Endothelial cell of umbilical vein (primary cell): ENCODE measurements at regions not wholly inside any gene's neighbourhood (a gene's known extent, or its start where the extent isn't known, plus 50 kb on each side); places are given as distances from the start of the nearest gene placed in this dataset.

Experiments
- BruUV-seq: library from RNA; stranded (reverse); fragments of 400-500 nt; replicated peaks from 2 replicates; lab custom pipeline; 2021; lab: Mats Ljungman, UMichigan
- CTCF ChIA-PET: fragments of 300-600, 350-600 bp; sonication (Branson Sonifier 250); formaldehyde crosslinking; loops from one replicate; lab custom pipeline; 2021; ENCODE audit warnings: antibody characterized with exemption, inconsistent platforms; lab: Charles Lee
- POLR2A ChIA-PET: fragments of 300-600, 350-600 bp; sonication (Branson Sonifier 250); formaldehyde crosslinking; loops from one replicate; lab custom pipeline; 2021; ENCODE audit warnings: antibody characterized with exemption, inconsistent platforms; lab: Charles Lee
- DNase-seq: peaks from one replicate; pipeline ENCODE4 v3.0.0-alpha.2; 2011; ENCODE audit warnings: low read depth, low spot score
- FAIRE-seq: peaks from 2 replicates; lab custom pipeline; 2011; peaks lifted over from hg19 to GRCh38; lab: Jason Lieb, UNC
- H2AFZ ChIP-seq: 2 replicates; pipeline ENCODE4 v1.6.0; 2012; ENCODE audit warnings: low read depth, low read length, control low read depth, inconsistent platforms
- H3K27ac ChIP-seq: 2 replicates; pipeline ENCODE4 v1.5.1; 2011; ENCODE audit warnings: low read depth, mild to moderate bottlenecking, control low read depth, low read length, moderate library complexity; ENCODE audit not compliant: insufficient read depth
- H3K27me3 ChIP-seq, 2 experiments: 2 replicates each; pipeline versions ENCODE4 v1.6.0 to v1.6.1; 2011; ENCODE audit warnings: low read length in 2 of 2, mixed read lengths in 1 of 2; ENCODE audit not compliant: control insufficient read depth in 2 of 2, insufficient read depth in 2 of 2
- H3K36me3 ChIP-seq, 2 experiments: 2 replicates in 1 of 2; 3 replicates in 1 of 2; pipeline ENCODE4 v1.5.1; 2011; ENCODE audit warnings: low read length in 2 of 2, mild to moderate bottlenecking in 1 of 2, moderate library complexity in 1 of 2; ENCODE audit not compliant: control insufficient read depth in 2 of 2, insufficient read depth in 2 of 2; ENCODE audit errors: extremely low read depth in 1 of 2
- H3K4me1 ChIP-seq: 3 replicates; pipeline ENCODE4 v1.5.1; 2011; ENCODE audit warnings: mild to moderate bottlenecking, low read length; ENCODE audit not compliant: control insufficient read depth, insufficient read depth; ENCODE audit errors: extremely low read depth
- H3K4me2 ChIP-seq: 2 replicates; pipeline ENCODE4 v1.6.1; 2011; ENCODE audit warnings: low read length, control low read depth, mixed read lengths; ENCODE audit not compliant: insufficient read depth
- H3K4me3 ChIP-seq, 3 experiments: fragments of 200-600 bp in 1 of 3; sonication (generic), shearing (Covaris generic) in 1 of 3; replicated peaks in 1 of 3; 2 replicates each; pipeline ENCODE4 v1.5.1; 2011 to 2016; ENCODE audit warnings: control low read depth in 3 of 3, low read length in 3 of 3, mild to moderate bottlenecking in 2 of 3, inconsistent platforms in 1 of 3, low read depth in 1 of 3, moderate library complexity in 1 of 3; ENCODE audit not compliant: insufficient read depth in 1 of 3
- H3K79me2 ChIP-seq: 2 replicates; pipeline ENCODE4 v1.6.0; 2012; ENCODE audit warnings: low read length, inconsistent platforms; ENCODE audit not compliant: control insufficient read depth, insufficient read depth
- H3K9ac ChIP-seq: replicated peaks from 2 replicates; pipeline ENCODE3; 2011; ENCODE audit warnings: low read length, control low read depth; ENCODE audit not compliant: insufficient read depth; ENCODE audit errors: extremely low read depth
- H3K9me1 ChIP-seq: replicated peaks from 3 replicates; pipeline ENCODE4 v1.6.0; 2011; ENCODE audit warnings: mild to moderate bottlenecking, low read length; ENCODE audit not compliant: control insufficient read depth, insufficient read depth; ENCODE audit errors: extremely low read depth
- H3K9me3 ChIP-seq: replicated peaks from 2 replicates; pipeline ENCODE4 v1.5.1; 2012; ENCODE audit warnings: low read length, inconsistent platforms; ENCODE audit not compliant: control insufficient read depth, insufficient read depth
- H4K20me1 ChIP-seq: replicated peaks from 2 replicates; pipeline ENCODE3; 2011; ENCODE audit warnings: mild to moderate bottlenecking, low read length; ENCODE audit not compliant: control insufficient read depth, insufficient read depth; ENCODE audit errors: extremely low read depth
- EZH2 ChIP-seq: IDR thresholded peaks from 2 replicates; pipeline ENCODE4 v1.6.1; 2012; ENCODE audit warnings: borderline replicate concordance, low read depth, mild to moderate bottlenecking, moderate library complexity, low read length, inconsistent platforms; ENCODE audit not compliant: severe bottlenecking
- FOS ChIP-seq: IDR thresholded peaks from 2 replicates; pipeline ENCODE4 v1.6.1; 2011; ENCODE audit warnings: mild to moderate bottlenecking, low read length, moderate library complexity, borderline replicate concordance; ENCODE audit not compliant: insufficient read depth
- GATA2 ChIP-seq: IDR thresholded peaks from 2 replicates; pipeline ENCODE4 v1.7.0; 2011; ENCODE audit warnings: low read depth, mild to moderate bottlenecking, moderate library complexity, mixed read lengths, low read length; ENCODE audit not compliant: insufficient read length, insufficient read depth
- JUN ChIP-seq: IDR thresholded peaks from 2 replicates; pipeline ENCODE4 v1.6.1; 2011; ENCODE audit warnings: borderline replicate concordance, low read depth; ENCODE audit not compliant: insufficient read length, insufficient read depth
- MYC ChIP-seq: IDR thresholded peaks from one replicate; pipeline ENCODE4 v1.6.1; 2011; ENCODE audit warnings: mild to moderate bottlenecking, low read depth, low read length
- POLR2A ChIP-seq: IDR thresholded peaks from 2 replicates; pipeline ENCODE4 v1.6.1; 2012; ENCODE audit warnings: low read depth, mild to moderate bottlenecking, control low read depth, low read length
- POLR2AphosphoS5 ChIP-seq: IDR thresholded peaks from 2 replicates; pipeline ENCODE4 v1.6.1; 2012; ENCODE audit warnings: low read depth, mild to moderate bottlenecking, control low read depth, low read length, moderate library complexity; ENCODE audit not compliant: insufficient read depth
- dilution Hi-C: fragments of 300-500 bp; cut with MboI; formaldehyde crosslinking; loops from one replicate; pipeline ENCODE4 v1.15.0; 2019; ENCODE audit warnings: low sequenced_read_pairs; ENCODE audit not compliant: extremely low pct_ligation_motif_present
- intact Hi-C: fragments of 100-400 bp; cut with micrococcal nuclease; formaldehyde crosslinking; loops from one replicate; pipeline ENCODE4 v1.10.0; 2022
- TF ChIP-seq, protein P1 (sequence below), 2 donors: IDR thresholded peaks; 1 replicate in 1 of 2; 2 replicates in 1 of 2; pipeline ENCODE4 v1.5.1; 2011; ENCODE audit warnings: low read length in 2 of 2, mild to moderate bottlenecking in 2 of 2, moderate library complexity in 2 of 2, control low read depth in 1 of 2, inconsistent platforms in 1 of 2, low read depth in 1 of 2; ENCODE audit not compliant: insufficient read depth in 1 of 2; ENCODE audit errors: extremely low read depth in 1 of 2
- TF ChIP-seq, protein P2 (sequence below): IDR thresholded peaks from 2 replicates; pipeline ENCODE4 v1.6.1; 2011; ENCODE audit not compliant: insufficient read depth, insufficient read length

DNA sequence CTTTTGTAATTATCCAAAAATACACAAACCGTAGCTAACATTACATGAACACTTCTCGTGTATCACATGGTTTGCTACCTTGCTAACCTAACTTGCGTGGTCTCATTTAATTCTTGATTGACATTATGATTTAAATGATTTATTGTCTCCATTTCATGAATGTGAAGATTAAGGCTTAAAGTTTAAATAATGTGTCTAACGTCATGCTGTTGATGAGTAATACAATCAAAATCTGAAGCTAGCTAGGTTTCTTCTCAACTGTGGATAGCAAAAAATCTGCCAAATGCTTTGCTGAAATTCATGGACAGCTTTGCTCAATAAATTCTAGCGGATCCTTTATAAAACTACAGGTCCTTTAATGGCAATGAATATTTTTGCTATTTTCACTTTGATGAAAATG, 274.1 kb upstream of the MC4R start:
- no peak for FAIRE-seq
- dilution Hi-C loops (no loop called here), intact Hi-C loops (no loop called here)
- Histone ChIP-seq H3K79me2 (no peaks in the 10 kb centered on the region), H3K27ac (no peak overlapping the region), H4K20me1 (no peaks in the 10 kb centered on the region), H3K9me3 (no peaks in the 10 kb centered on the region), H3K4me2 (no peak overlapping the region), H2AFZ (no peak overlapping the region), H3K9me1 (no peaks in the 10 kb centered on the region), H3K4me1 (no peaks in the 10 kb centered on the region), H3K4me3 (no peak overlapping the region), H3K36me3 (no peaks in the 10 kb centered on the region), H3K9ac (no peak overlapping the region), H3K27me3 (no peaks in the 10 kb centered on the region)
- no peak for DNase-seq
- no peak for TF ChIP-seq POLR2A
- BruUV-seq, result no TSS peak
- POLR2A ChIA-PET, result no interaction called here
- CTCF ChIA-PET, result interaction anchor here (0.9 to 1.2 kb wide), 2 partner anchors 162 to 856 kb away, joined by 3 to 4 read pairs; no protein-coding TSS in a partner anchor

DNA sequence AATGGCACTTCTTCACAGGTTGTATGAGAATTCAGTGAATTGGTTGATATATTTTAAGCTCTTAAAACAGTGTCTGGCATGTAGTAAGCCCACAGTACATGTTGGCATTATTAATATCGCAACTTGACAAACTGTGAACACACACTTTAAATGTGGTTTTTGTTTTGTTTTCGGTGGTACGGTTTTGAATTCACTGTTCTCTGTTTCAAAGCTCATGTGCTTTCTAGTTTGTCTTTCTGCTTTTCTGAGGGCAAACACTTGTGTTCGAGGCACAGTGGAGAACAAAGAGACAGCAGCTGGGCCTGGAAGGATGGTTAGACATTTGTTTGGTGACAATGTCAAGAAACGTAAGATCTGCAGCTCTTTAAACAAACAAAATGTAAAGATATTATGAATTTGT, 276.5 kb upstream of the MC4R start:
- Histone ChIP-seq H4K20me1 (no peaks in the 10 kb centered on the region), H3K36me3 (no peaks in the 10 kb centered on the region), H3K27me3 (no peaks in the 10 kb centered on the region), H3K9me3 (no peaks in the 10 kb centered on the region), H3K9ac (no peak overlapping the region), H3K9me1 (no peaks in the 10 kb centered on the region), H3K27ac (no peak overlapping the region), H3K4me1 (no peaks in the 10 kb centered on the region), H2AFZ (no peak overlapping the region), H3K4me2 (no peak overlapping the region), H3K4me3 (no peak overlapping the region), H3K79me2 (no peaks in the 10 kb centered on the region)
- no peak for FAIRE-seq
- ChIA-PET POLR2A (no interaction called here), CTCF (interaction anchor here (1.1 kb wide), 1 partner anchor 24 kb away, joined by 3 read pairs; no protein-coding TSS in a partner anchor)
- DNase-seq, result no peak
- TF ChIP-seq, protein P1, sequence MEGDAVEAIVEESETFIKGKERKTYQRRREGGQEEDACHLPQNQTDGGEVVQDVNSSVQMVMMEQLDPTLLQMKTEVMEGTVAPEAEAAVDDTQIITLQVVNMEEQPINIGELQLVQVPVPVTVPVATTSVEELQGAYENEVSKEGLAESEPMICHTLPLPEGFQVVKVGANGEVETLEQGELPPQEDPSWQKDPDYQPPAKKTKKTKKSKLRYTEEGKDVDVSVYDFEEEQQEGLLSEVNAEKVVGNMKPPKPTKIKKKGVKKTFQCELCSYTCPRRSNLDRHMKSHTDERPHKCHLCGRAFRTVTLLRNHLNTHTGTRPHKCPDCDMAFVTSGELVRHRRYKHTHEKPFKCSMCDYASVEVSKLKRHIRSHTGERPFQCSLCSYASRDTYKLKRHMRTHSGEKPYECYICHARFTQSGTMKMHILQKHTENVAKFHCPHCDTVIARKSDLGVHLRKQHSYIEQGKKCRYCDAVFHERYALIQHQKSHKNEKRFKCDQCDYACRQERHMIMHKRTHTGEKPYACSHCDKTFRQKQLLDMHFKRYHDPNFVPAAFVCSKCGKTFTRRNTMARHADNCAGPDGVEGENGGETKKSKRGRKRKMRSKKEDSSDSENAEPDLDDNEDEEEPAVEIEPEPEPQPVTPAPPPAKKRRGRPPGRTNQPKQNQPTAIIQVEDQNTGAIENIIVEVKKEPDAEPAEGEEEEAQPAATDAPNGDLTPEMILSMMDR (IDR thresholded peaks at IDR 0.05; ENCODE audit: extremely low read depth in 1 of 2, insufficient read depth in 1 of 2, low read depth in 1 of 2, low read length in 2 of 2), result no peak
- no peak for TF ChIP-seq GATA2
- no peak for TF ChIP-seq POLR2A
- TF ChIP-seq JUN, result no peak
- no peak for TF ChIP-seq FOS
- no peak for TF ChIP-seq EZH2
- TF ChIP-seq MYC, result no peak
- TF ChIP-seq POLR2AphosphoS5, result no peak
- TF ChIP-seq, protein P2, sequence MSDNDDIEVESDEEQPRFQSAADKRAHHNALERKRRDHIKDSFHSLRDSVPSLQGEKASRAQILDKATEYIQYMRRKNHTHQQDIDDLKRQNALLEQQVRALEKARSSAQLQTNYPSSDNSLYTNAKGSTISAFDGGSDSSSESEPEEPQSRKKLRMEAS, result no peak
- no TSS peak for BruUV-seq
- intact Hi-C loops (no loop called here), dilution Hi-C loops (no loop called here)
